ENCODE measurements at regions not wholly inside any gene's neighbourhood (a gene's known extent, or its start where the extent isn't known, plus 50 kb on each side); places are given as distances from the start of the nearest gene placed in this dataset.

DNA sequence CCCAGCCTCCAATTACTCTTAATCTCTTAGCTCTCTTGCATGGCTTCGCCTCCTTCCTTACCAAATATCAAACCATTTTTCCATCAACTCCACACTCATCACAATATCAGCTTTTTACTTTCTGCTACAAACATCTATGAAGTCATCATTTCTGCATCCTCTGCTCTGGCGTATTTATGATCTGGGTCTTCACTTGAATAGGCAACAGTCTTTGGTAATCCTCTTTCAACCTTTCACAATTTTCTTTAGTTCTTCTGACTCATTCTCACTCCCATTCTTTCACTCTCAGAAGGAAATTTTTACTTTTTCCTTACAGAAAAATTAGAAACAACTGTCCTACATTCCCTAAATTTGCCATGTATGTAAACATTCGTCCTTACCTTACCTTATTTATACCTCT lies 522.4 kb downstream of the HDGFL1 start:
- Mint-ChIP-seq H3K4me1 (no peaks in the 10 kb centered on the region), H3K9me3 (peaks cover 10% of the 10 kb centered on the region), H3K27me3 (no peaks in the 10 kb centered on the region), H3K27ac (no peak overlapping the region), H3K36me3 (ENCODE audit: low read depth) (no peaks in the 10 kb centered on the region), H3K4me3 (no peak overlapping the region)
- POLR2A ChIA-PET = no interaction called here
- ATAC-seq (ENCODE audit: low read depth) (no peak), DNase-seq (no peak)
- TF ChIP-seq, protein P1, sequence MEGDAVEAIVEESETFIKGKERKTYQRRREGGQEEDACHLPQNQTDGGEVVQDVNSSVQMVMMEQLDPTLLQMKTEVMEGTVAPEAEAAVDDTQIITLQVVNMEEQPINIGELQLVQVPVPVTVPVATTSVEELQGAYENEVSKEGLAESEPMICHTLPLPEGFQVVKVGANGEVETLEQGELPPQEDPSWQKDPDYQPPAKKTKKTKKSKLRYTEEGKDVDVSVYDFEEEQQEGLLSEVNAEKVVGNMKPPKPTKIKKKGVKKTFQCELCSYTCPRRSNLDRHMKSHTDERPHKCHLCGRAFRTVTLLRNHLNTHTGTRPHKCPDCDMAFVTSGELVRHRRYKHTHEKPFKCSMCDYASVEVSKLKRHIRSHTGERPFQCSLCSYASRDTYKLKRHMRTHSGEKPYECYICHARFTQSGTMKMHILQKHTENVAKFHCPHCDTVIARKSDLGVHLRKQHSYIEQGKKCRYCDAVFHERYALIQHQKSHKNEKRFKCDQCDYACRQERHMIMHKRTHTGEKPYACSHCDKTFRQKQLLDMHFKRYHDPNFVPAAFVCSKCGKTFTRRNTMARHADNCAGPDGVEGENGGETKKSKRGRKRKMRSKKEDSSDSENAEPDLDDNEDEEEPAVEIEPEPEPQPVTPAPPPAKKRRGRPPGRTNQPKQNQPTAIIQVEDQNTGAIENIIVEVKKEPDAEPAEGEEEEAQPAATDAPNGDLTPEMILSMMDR (IDR thresholded peaks at IDR 0.05) = no peak
- intact Hi-C loops (cut with micrococcal nuclease) = no loop called here
- CTCF ChIA-PET = no interaction called here

DNA sequence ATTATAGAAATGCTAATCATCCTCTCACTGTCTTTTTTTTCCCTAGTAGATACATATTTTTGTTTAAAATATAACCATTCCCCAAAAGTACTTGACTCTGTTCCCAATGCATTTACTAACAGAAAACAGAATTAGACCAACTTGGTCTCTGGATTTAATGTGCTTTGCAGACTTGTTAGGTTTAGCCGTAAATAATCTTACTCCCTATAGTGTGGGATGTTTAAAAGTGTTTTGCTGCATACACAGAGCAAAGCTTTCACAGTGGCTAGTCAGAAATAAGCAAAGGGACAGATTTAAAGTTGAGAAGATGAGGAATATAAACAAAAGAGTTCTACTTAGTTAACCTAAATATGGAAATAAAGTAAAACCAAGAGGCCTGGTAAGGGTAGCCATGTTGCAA lies 527.5 kb downstream of the HDGFL1 start:
- POLR2A ChIA-PET = no interaction called here
- CTCF ChIA-PET = no interaction called here
- Mint-ChIP-seq H3K4me3 (no peak overlapping the region), H3K27me3 (no peaks in the 10 kb centered on the region), H3K9me3 (peaks cover 12% of the 10 kb centered on the region), H3K27ac (no peak overlapping the region), H3K4me1 (no peaks in the 10 kb centered on the region), H3K36me3 (ENCODE audit: low read depth) (no peaks in the 10 kb centered on the region)
- ATAC-seq (ENCODE audit: low read depth) (no peak), DNase-seq (no peak)
- intact Hi-C loops (cut with micrococcal nuclease) = no loop called here
- TF ChIP-seq, protein P1 (IDR thresholded peaks at IDR 0.05) = no peak

DNA sequence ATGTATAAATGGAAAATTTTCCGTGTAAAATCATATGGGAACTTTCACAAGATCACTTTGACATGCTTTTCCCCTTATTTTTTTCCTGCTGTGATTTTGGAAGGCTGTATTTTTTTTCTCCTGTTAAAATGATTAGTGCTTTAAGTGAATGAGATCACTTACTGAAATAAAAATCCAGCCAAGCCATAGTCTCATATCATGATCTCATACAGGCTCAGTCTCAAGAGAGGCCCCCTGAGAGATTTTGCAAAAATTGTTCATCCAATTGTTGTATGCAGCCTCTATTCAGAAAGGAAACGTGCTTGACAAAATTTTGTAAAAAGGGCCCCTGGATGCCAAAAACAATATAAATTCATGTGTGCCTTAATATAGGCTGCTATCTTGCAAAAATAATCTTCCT lies 528.2 kb downstream of the HDGFL1 start:
- H3K4me1 Mint-ChIP-seq = no peaks in the 10 kb centered on the region
- CTCF ChIA-PET = no interaction called here
- H3K27ac Mint-ChIP-seq = no peak overlapping the region
- H3K36me3 Mint-ChIP-seq (ENCODE audit: low read depth) = no peaks in the 10 kb centered on the region
- TF ChIP-seq, protein P1 (IDR thresholded peaks at IDR 0.05) = no peak
- no peak overlapping the region for H3K4me3 Mint-ChIP-seq
- POLR2A ChIA-PET = no interaction called here
- ATAC-seq (ENCODE audit: low read depth) = no peak
- H3K9me3 Mint-ChIP-seq = peaks cover 12% of the 10 kb centered on the region
- DNase-seq = no peak
- H3K27me3 Mint-ChIP-seq = no peaks in the 10 kb centered on the region
- intact Hi-C loops (cut with micrococcal nuclease) = no loop called here

DNA sequence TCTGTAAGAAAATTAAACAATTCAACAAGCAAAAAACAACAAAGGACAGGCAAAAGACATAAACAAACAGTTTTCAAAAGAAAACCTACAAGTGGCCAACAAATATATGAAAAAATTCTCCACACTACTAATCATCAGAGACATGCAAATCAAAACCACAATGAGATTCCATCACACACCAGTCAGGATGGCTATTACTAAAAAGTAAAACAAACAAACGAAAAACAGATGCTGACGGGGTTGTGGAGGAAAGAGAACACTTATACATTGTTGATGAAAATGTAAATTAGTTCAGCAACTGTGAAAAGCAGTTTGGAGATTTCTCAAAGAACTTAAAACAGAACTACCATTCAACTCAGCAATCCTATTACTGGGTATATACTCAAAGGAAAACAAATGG lies 537.6 kb downstream of the HDGFL1 start:
- TF ChIP-seq, protein P1 (IDR thresholded peaks at IDR 0.05) = no peak
- H3K4me1 Mint-ChIP-seq = no peaks in the 10 kb centered on the region
- DNase-seq (no peak), ATAC-seq (ENCODE audit: low read depth) (no peak)
- CTCF ChIA-PET = no interaction called here
- H3K36me3 Mint-ChIP-seq (ENCODE audit: low read depth) = no peaks in the 10 kb centered on the region
- POLR2A ChIA-PET = no interaction called here
- no peak overlapping the region for H3K4me3 Mint-ChIP-seq
- H3K9me3 Mint-ChIP-seq = peaks cover 14% of the 10 kb centered on the region
- intact Hi-C loops (cut with micrococcal nuclease) = no loop called here
- no peak overlapping the region for H3K27ac Mint-ChIP-seq
- no peaks in the 10 kb centered on the region for H3K27me3 Mint-ChIP-seq

DNA sequence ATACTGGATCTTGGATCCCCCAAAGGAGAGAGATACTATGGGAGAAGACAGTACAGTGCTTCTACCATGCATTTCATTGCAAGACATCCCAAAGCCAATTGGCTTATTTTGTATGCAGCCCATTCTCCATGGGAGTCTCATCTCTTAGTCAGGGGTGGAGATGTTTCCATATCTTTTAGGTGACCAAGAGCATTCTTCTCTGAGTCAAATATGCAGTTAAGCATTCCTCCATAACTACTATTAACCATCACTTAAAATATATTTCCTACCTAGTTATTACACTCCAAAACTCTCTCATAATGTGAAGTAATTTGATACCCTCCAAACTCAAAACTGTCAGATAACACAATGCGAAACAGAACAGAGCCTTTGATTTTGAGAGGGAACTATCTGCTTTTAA lies 542.6 kb downstream of the HDGFL1 start:
- DNase-seq (no peak), ATAC-seq (ENCODE audit: low read depth) (no peak)
- Mint-ChIP-seq H3K27ac (no peak overlapping the region), H3K27me3 (no peaks in the 10 kb centered on the region), H3K9me3 (peaks cover 15% of the 10 kb centered on the region), H3K4me1 (no peaks in the 10 kb centered on the region), H3K4me3 (no peak overlapping the region), H3K36me3 (ENCODE audit: low read depth) (no peaks in the 10 kb centered on the region)
- CTCF ChIA-PET = no interaction called here
- POLR2A ChIA-PET = no interaction called here
- intact Hi-C loops (cut with micrococcal nuclease) = no loop called here
- TF ChIP-seq, protein P1 (IDR thresholded peaks at IDR 0.05) = no peak
